GM12878 (cell line): ENCODE measurements at regions not wholly inside any gene's neighbourhood (a gene's known extent, or its start where the extent isn't known, plus 50 kb on each side); places are given as distances from the start of the nearest gene placed in this dataset.

Source experiments
- ATAC-seq: fragments of 200-7000 bp; cut with Tn5 transposase; 3 replicates; pipeline ENCODE4 v1.9.1; 2020; ENCODE audit warnings: mild to moderate bottlenecking, moderate library complexity
- BruUV-seq: library from RNA; stranded (reverse); fragments of 400-500 nt; replicated peaks from 2 replicates; lab custom pipeline; 2021; lab: Mats Ljungman, UMichigan
- CTCF ChIA-PET: fragments of 300-600 bp; sonication (Branson Sonifier 250); formaldehyde crosslinking; extraction: SDS; loops from one replicate; lab custom pipeline; 2021; ENCODE audit warnings: inconsistent platforms; lab: Yijun Ruan, JAX
- POLR2A ChIA-PET: fragments of 350-600 bp; formaldehyde crosslinking; extraction: SDS; loops from one replicate; lab custom pipeline; 2021; ENCODE audit warnings: inconsistent platforms; lab: Charles Lee
- RAD21 ChIA-PET: fragments of 300-600 bp; sonication (Branson Sonifier 250); formaldehyde crosslinking; loops from one replicate; lab custom pipeline; 2023; ENCODE audit warnings: antibody characterized with exemption; ENCODE audit not compliant: unreplicated experiment; lab: Charles Lee
- SMC1A ChIA-PET: fragments of 300-600 bp; sonication (Branson Sonifier 250); formaldehyde crosslinking; loops from one replicate; lab custom pipeline; 2023; ENCODE audit not compliant: unreplicated experiment, uncharacterized antibody; lab: Charles Lee
- DNase-seq: peaks from one replicate; pipeline ENCODE4 v3.0.0-alpha.2; 2011; ENCODE audit warnings: low read depth, low spot score
- FAIRE-seq: peaks from 3 replicates; lab custom pipeline; 2011; peaks lifted over from hg19 to GRCh38; lab: Jason Lieb, UNC
- H2AFZ ChIP-seq: 2 replicates; pipeline ENCODE4 v1.6.0; 2011; ENCODE audit warnings: low read depth, low read length, control low read depth; ENCODE audit not compliant: control insufficient read depth
- H3K27ac ChIP-seq: 2 replicates; pipeline ENCODE4 v1.5.1; 2011; ENCODE audit warnings: control low read depth; ENCODE audit not compliant: control insufficient read depth, insufficient read depth
- H3K27me3 ChIP-seq, 2 experiments: replicated peaks in 1 of 2; 2 replicates each; pipeline versions ENCODE4 v1.6.0 to v1.6.1; 2011; ENCODE audit warnings: low read length in 1 of 2; ENCODE audit not compliant: control insufficient read depth in 2 of 2, insufficient read depth in 2 of 2
- H3K36me3 ChIP-seq, 2 experiments: 2 replicates each; pipeline ENCODE4 v1.5.1; 2011; ENCODE audit warnings: low read length in 1 of 2; ENCODE audit not compliant: control insufficient read depth in 2 of 2, insufficient read depth in 2 of 2
- H3K4me1 ChIP-seq: 2 replicates; pipeline ENCODE4 v1.6.1; 2011; ENCODE audit warnings: mild to moderate bottlenecking, low read length, moderate library complexity, mixed read lengths; ENCODE audit not compliant: control insufficient read depth, insufficient read depth
- H3K4me2 ChIP-seq: 2 replicates; pipeline ENCODE4 v1.6.0; 2011; ENCODE audit warnings: control low read depth; ENCODE audit not compliant: control insufficient read depth, insufficient read depth
- H3K4me3 ChIP-seq: fragments of 200-600 bp; sonication (generic); 2 replicates; pipeline ENCODE4 v1.5.1; 2016
- H3K79me2 ChIP-seq: 2 replicates; pipeline ENCODE4 v1.6.0; 2011; ENCODE audit warnings: low read length; ENCODE audit not compliant: control insufficient read depth, insufficient read depth
- H3K9ac ChIP-seq: 2 replicates; pipeline ENCODE4 v1.8.0; 2011; ENCODE audit warnings: low read length, control low read depth, mixed read lengths; ENCODE audit not compliant: control insufficient read depth, insufficient read depth
- H3K9me3 ChIP-seq: replicated peaks from 3 replicates; pipeline ENCODE4 v1.5.1; 2011; ENCODE audit warnings: mild to moderate bottlenecking, low read length; ENCODE audit not compliant: control insufficient read depth, insufficient read depth
- H4K20me1 ChIP-seq: 2 replicates; pipeline ENCODE4 v1.6.0; 2011; ENCODE audit not compliant: control insufficient read depth, insufficient read depth
- E2F4 ChIP-seq: IDR thresholded peaks from 2 replicates; pipeline ENCODE4 v1.6.1; 2012; ENCODE audit warnings: low read depth, low read length, improper control_type of control experiment
- EED ChIP-seq: sonication (generic); IDR thresholded peaks from 2 replicates; pipeline ENCODE4 v1.6.1; 2016; ENCODE audit warnings: antibody characterized with exemption, low read depth
- EGR1 ChIP-seq, 2 experiments: IDR thresholded peaks; 1 replicate in 1 of 2; 2 replicates in 1 of 2; pipeline ENCODE4 v1.6.1; 2011 to 2012; ENCODE audit warnings: low read depth in 2 of 2, low read length in 2 of 2, borderline replicate concordance in 1 of 2, mild to moderate bottlenecking in 1 of 2, moderate library complexity in 1 of 2
- GATAD2B ChIP-seq: fragments of 450-650 bp; conservative IDR thresholded peaks from 2 replicates; pipeline ENCODE4 v1.6.1; 2017; ENCODE audit warnings: low read depth, mild to moderate bottlenecking, moderate library complexity
- HDGF ChIP-seq: fragments of 450-650 bp; IDR thresholded peaks from 2 replicates; pipeline ENCODE4 v1.6.1; 2016; ENCODE audit warnings: antibody characterized with exemption
- MTA3 ChIP-seq: IDR thresholded peaks from 2 replicates; pipeline ENCODE4 v1.6.1; 2012; ENCODE audit warnings: low read length, inconsistent platforms, borderline replicate concordance
- NFYB ChIP-seq: IDR thresholded peaks from 2 replicates; pipeline ENCODE4 v1.6.1; 2011; ENCODE audit warnings: low read depth, mild to moderate bottlenecking, low read length, improper control_type of control experiment, moderate library complexity; ENCODE audit not compliant: insufficient read depth
- PAX5 ChIP-seq: IDR thresholded peaks from 2 replicates; pipeline ENCODE4 v1.6.1; 2011; ENCODE audit warnings: low read depth, low read length, borderline replicate concordance
- PML ChIP-seq: IDR thresholded peaks from 2 replicates; pipeline ENCODE4 v1.6.1; 2012; ENCODE audit warnings: low read length, inconsistent platforms
- REST ChIP-seq: IDR thresholded peaks from 2 replicates; pipeline ENCODE4 v1.6.1; 2012; ENCODE audit warnings: mild to moderate bottlenecking, low read depth, low read length
- ZBTB33 ChIP-seq: fragments of 450-650 bp; IDR thresholded peaks from 2 replicates; pipeline ENCODE4 v1.6.1; 2017; ENCODE audit warnings: mild to moderate bottlenecking
- ZBTB40 ChIP-seq: fragments of 450-650 bp; IDR thresholded peaks from 2 replicates; pipeline ENCODE4 v1.6.1; 2016; ENCODE audit warnings: mild to moderate bottlenecking, moderate library complexity, borderline replicate concordance
- WGBS: methylation state at CpG from one replicate; pipeline ENCODE4 v1.1.6; 2016; ENCODE audit warnings: low lambda C conversion rate; ENCODE audit not compliant: insufficient replicate concordance, insufficient coverage; ENCODE audit errors: missing lambda C conversion rate; 5-methylcytosine and 5-hydroxymethylcytosine counted together
- in situ Hi-C: fragments of 300-500 bp; cut with MboI; formaldehyde crosslinking; loops from 9 replicates; pipeline ENCODE4 v1.14.3; 2018; ENCODE audit warnings: mixed read lengths
- intact Hi-C: fragments of 100-400 bp; cut with micrococcal nuclease; formaldehyde crosslinking; loops from one replicate; pipeline ENCODE4 v1.14.2; 2022; ENCODE audit not compliant: unreplicated experiment

GRCh38 chr3:168828536-168828935, 732.8 kb upstream of the GOLIM4 start:
- ATAC-seq (no peak), DNase-seq (no peak), FAIRE-seq (no peak)
- in situ Hi-C loops (no loop called here), intact Hi-C loops (no loop called here)
- CTCF ChIA-PET = interaction anchor here (0.6 to 1.4 kb wide), 5 partner anchors 19 to 253 kb away, joined by 3 to 5 read pairs (median 4); no protein-coding TSS in a partner anchor
- no TSS peak for BruUV-seq
- Histone ChIP-seq H3K27me3 (no peaks in the 10 kb centered on the region), H3K9me3 (no peaks in the 10 kb centered on the region), H3K4me1 (no peaks in the 10 kb centered on the region), H3K79me2 (no peaks in the 10 kb centered on the region), H3K9ac (no peak overlapping the region), H3K4me2 (no peak overlapping the region), H2AFZ (no peak overlapping the region), H3K27ac (no peak overlapping the region), H3K4me3 (no peak overlapping the region), H4K20me1 (no peaks in the 10 kb centered on the region), H3K36me3 (no peaks in the 10 kb centered on the region)
- RAD21 ChIA-PET = no interaction called here
- SMC1A ChIA-PET = interaction anchor here (0.6 kb wide), 1 partner anchor 336 kb away, joined by 3 read pairs; no protein-coding TSS in a partner anchor
- POLR2A ChIA-PET = no interaction called here
- no CpG with 5 or more reads among the region's 1 CpG for WGBS
- TF ChIP-seq MTA3 = no peak
- no peak for TF ChIP-seq ZBTB33
- TF ChIP-seq PAX5 = no peak
- no peak for TF ChIP-seq ZBTB40
- no peak for TF ChIP-seq HDGF
- TF ChIP-seq REST = no peak
- TF ChIP-seq NFYB = no peak
- no peak for TF ChIP-seq GATAD2B
- no peak for TF ChIP-seq EED
- TF ChIP-seq E2F4 = no peak
- TF ChIP-seq EGR1 (IDR thresholded peaks at IDR 0.05; ENCODE audit: borderline replicate concordance in 1 of 2, low read depth in 2 of 2, low read length in 2 of 2) = no peak
- TF ChIP-seq PML = no peak
